Mesothelial cell of epicardium (in vitro differentiated cells): ENCODE measurements at regions not wholly inside any gene's neighbourhood (a gene's known extent, or its start where the extent isn't known, plus 50 kb on each side); places are given as distances from the start of the nearest gene placed in this dataset.

Experiments used
- DNase-seq, 2 experiments: peaks; one replicate each; pipeline ENCODE4 v3.0.0; 2021; ENCODE audit warnings: low spot score in 2 of 2; ENCODE audit not compliant: unreplicated experiment in 2 of 2
- H3K27ac Mint-ChIP-seq: 2 replicates; pipeline ENCODE4 v1.8.0; 2021; ENCODE audit warnings: mixed read lengths
- H3K27me3 Mint-ChIP-seq: 2 replicates; pipeline ENCODE4 v1.8.0; 2021; ENCODE audit warnings: low read depth, mixed read lengths
- H3K36me3 Mint-ChIP-seq: 2 replicates; pipeline ENCODE4 v1.8.0; 2021; ENCODE audit warnings: mixed read lengths
- H3K4me1 Mint-ChIP-seq: 2 replicates; pipeline ENCODE4 v1.8.0; 2021; ENCODE audit warnings: mixed read lengths
- H3K4me3 Mint-ChIP-seq: 2 replicates; pipeline ENCODE4 v1.8.0; 2021; ENCODE audit warnings: mild to moderate bottlenecking, moderate library complexity, mixed read lengths
- H3K9me3 Mint-ChIP-seq: 2 replicates; pipeline ENCODE4 v1.8.0; 2021; ENCODE audit warnings: mixed read lengths
- CTCF ChIP-seq: fragments of 200-600 bp; sonication (generic); IDR thresholded peaks from one replicate; pipeline ENCODE4 v1.5.0; 2021; ENCODE audit warnings: antibody characterized with exemption; ENCODE audit not compliant: unreplicated experiment

GRCh38 chr3:180529778-180530177, 72.2 kb upstream of the TTC14 start:
- no peak for TF ChIP-seq CTCF
- DNase-seq = no peak
- H3K27me3 Mint-ChIP-seq = peaks cover 2% of the 10 kb centered on the region
- no peaks in the 10 kb centered on the region for H3K9me3 Mint-ChIP-seq
- H3K4me3 Mint-ChIP-seq = no peak overlapping the region
- no peaks in the 10 kb centered on the region for H3K36me3 Mint-ChIP-seq
- no peak overlapping the region for H3K27ac Mint-ChIP-seq
- H3K4me1 Mint-ChIP-seq = no peaks in the 10 kb centered on the region

GRCh38 chr3:180530276-180530675, 71.7 kb upstream of the TTC14 start:
- H3K36me3 Mint-ChIP-seq = no peaks in the 10 kb centered on the region
- H3K9me3 Mint-ChIP-seq = no peaks in the 10 kb centered on the region
- no peak for DNase-seq
- no peak overlapping the region for H3K27ac Mint-ChIP-seq
- no peak for TF ChIP-seq CTCF
- H3K4me3 Mint-ChIP-seq = no peak overlapping the region
- H3K27me3 Mint-ChIP-seq = peaks cover 2% of the 10 kb centered on the region
- no peaks in the 10 kb centered on the region for H3K4me1 Mint-ChIP-seq

GRCh38 chr3:180531303-180532278, 70.4 kb upstream of the TTC14 start:
- H3K9me3 Mint-ChIP-seq = no peaks in the 10 kb centered on the region
- no peaks in the 10 kb centered on the region for H3K27me3 Mint-ChIP-seq
- DNase-seq = no peak
- no peak for TF ChIP-seq CTCF
- no peak overlapping the region for H3K4me3 Mint-ChIP-seq
- H3K36me3 Mint-ChIP-seq = no peaks in the 10 kb centered on the region
- H3K27ac Mint-ChIP-seq = no peak overlapping the region
- H3K4me1 Mint-ChIP-seq = no peaks in the 10 kb centered on the region

GRCh38 chr3:180534828-180535227, 67.1 kb upstream of the TTC14 start:
- Mint-ChIP-seq H3K36me3 (no peaks in the 10 kb centered on the region), H3K9me3 (peaks cover 21% of the 10 kb centered on the region), H3K4me3 (no peak overlapping the region), H3K27ac (no peak overlapping the region), H3K4me1 (no peaks in the 10 kb centered on the region), H3K27me3 (no peaks in the 10 kb centered on the region)
- no peak for DNase-seq
- no peak for TF ChIP-seq CTCF

- no peaks in the 10 kb centered on the region for H3K4me1 Mint-ChIP-seq
- peaks cover 25% of the 10 kb centered on the region for H3K9me3 Mint-ChIP-seq
- no peak for TF ChIP-seq CTCF
- no peaks in the 10 kb centered on the region for H3K27me3 Mint-ChIP-seq
- H3K27ac Mint-ChIP-seq = no peak overlapping the region
- no peak overlapping the region for H3K4me3 Mint-ChIP-seq
- no peak for DNase-seq
- H3K36me3 Mint-ChIP-seq = no peaks in the 10 kb centered on the region
These were observed 63.5 kb upstream of the TTC14 start for GRCh38 chr3:180538493-180538892.
